Inflammatory macrophage treated with lipopolysaccharide for 1 hour (primary cell): ENCODE measurements at regions not wholly inside any gene's neighbourhood (a gene's known extent, or its start where the extent isn't known, plus 50 kb on each side); places are given as distances from the start of the nearest gene placed in this dataset.

Experiments
- DNase-seq, 2 donors: peaks; one replicate each; pipeline ENCODE4 v3.0.0-alpha.2; 2020 to 2022

DNA sequence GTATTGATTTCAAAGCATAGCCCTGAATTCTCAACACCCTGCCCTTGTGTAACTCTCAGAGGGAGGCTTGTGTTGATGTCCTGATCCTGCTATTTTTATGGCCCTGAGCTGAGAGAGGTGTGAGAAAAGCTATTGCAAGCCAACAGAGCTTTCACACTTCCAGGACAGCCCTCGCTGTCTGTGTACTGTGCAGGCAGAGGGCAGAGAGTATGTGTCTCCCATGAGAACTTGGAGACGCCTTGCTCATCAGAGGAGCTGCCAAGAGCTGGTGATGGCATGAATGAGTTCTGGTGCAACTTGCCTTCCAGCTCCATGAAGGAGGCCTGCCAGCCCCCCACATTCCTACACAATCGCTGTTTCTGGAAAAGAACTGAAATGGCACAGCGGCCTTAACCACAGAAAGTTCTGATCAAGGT, 144.1 kb upstream of the AJAP1 start:
- DNase-seq = no peak

DNA sequence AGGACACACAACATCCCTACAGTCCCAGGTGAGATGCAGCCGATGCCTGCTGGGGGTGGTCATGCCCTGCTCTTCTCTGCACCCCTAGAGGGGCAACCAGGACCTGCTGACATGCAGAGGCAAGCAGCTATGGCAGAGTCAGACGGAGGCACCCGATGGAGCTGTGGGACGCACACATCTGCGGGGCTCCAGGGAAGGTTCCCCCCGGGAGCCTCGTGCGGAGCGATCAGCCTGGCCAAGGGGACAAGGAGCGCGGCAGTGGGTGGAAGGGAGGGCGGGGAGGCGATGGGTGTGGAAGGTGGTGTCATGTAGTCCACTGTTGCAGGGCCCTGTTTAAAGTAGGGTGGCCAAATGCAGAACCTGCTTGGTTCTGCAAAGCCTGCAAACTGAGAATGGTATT, 143.0 kb upstream of the AJAP1 start:
- no peak for DNase-seq

DNA sequence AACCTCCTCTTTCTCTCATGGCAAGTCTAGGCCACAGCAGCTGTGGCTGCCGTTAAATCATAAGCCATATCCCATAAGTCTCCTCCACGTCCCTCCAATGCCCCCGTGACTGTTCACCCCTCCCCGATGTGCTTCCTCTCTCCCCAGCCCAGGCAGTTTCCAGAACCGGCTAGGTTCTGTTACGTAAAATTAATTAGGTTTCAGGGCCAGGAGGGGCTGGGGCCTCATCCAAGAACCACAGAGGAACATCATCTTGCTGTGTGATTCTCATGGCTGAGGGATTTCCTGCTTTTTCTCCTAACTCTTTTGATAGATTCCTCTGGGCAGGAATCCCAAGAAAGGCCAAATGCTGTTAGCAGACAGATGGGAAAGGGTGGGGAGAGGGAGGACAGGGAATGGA, 141.8 kb upstream of the AJAP1 start:
- no peak for DNase-seq

DNA sequence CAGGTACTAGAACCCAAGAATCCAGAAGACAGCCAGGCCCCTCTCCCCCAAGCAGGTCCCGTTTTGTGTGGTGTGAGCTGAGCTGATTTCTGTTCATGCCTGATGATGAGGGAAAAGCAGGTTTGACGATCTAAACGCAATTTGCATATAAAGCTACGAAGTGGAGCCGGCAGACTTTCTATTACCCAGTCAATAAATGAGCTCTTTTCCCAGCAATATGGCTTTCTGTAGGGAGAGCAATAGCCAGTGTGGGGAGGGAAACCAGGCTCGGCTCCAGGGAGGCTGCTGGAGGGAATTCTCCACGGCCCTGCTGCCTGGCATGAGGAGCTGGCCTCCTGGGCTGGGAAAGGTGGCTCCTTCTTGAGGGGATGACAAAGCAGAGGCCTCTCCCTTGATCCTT, 140.7 kb upstream of the AJAP1 start:
- DNase-seq = no peak

DNA sequence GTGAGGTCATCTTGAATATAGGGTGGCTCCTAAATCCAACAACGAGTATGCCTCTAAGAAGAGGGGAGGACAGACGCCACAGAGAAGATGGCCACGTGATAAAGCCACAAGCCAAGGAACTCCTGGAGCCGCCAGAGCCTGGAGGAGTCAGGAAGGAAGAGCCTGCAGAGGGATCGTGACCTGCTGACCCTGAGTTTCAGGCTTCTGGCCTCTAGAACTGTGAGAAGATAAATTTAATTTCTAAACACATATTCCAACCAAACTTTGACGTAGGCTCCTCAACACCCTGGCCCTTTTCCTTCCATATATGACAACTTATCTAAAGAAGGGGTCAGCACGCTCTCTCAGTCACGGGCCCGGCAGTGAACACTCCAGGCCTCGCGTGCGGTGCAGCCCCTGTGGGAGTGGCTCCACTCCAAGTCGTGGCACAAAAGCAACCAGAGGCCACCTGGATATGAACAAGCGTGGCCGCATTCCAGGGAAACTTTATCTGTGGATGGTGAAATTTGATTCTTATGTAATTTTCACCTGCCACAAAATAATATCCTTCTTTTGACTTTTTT, 138.6 kb upstream of the AJAP1 start:
- no peak for DNase-seq

DNA sequence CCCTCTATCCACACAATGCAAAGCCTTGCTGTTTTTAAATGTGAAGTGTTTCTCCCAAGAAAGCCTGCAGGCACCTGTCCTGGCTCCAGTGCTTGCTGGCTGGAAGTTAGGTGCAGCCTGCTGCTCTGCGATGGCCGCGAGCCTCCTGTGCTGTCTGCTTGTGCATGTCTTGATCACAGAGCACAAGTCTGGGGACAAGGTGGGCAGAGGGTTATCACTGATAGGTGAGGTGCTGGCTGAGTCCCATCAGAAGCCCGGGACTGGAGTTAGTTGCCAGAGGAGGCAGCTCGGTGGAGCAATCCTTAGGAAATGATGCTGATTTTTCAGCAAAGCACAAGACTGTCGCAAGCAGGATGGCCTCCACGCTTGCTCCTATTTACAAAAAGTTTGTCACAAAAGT, 137.8 kb upstream of the AJAP1 start:
- DNase-seq = no peak

DNA sequence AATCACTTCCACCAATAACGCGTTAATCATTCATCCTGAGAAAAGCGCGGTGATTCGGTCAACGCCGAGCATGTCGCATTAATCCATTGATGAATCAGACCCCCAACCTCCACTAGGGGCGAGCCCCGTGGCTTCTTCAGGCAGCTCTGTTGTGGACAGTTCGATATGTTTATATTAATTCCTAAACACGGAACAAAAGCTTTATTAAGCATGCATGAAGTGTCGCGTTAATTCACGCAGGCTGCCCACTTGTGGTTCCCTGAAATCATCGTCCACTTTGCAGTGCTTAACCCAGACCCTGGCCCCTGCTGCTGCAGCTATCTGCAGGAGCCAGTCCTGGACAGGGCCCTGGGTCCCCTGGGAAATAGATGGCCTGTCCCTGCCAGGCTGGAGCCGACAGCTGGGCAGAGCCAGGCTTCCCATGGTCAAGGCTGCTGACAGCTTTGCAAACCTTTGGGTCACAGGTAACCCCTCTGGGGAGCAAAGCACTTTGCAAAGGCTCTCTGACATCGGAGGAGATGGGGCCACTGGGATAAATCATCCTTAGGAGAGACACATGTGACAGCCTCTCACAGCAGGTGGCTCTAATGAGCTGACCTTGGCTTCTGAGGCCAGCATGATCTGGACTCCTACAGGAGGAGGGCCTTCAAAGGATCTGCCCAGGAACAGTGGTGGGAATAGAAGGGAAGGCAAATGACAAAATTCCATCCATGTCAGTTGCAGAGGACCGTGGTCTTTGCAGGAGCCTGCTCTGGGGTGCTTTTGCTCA, 137.0 kb upstream of the AJAP1 start:
- DNase-seq = no peak

DNA sequence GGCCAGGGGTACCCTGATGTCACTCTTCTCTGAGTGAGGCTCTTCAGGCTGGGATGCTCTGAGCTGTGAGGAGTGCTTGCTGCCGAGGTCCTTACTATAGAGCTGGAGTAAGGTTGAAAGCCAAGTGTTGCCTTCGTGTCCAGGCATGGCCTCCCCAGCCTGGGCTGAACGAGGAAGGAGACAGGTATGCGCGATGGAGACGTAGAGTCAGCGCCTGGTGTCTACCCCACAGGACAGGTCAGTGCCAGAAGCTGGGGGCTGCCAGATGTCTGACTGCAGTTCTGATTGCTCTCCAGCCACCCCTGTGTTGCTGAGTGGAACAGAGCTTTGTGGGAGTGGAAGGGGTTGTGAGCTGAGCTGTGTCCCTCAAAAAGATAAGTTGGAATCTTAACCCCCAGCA, 135.8 kb upstream of the AJAP1 start:
- no peak for DNase-seq

DNA sequence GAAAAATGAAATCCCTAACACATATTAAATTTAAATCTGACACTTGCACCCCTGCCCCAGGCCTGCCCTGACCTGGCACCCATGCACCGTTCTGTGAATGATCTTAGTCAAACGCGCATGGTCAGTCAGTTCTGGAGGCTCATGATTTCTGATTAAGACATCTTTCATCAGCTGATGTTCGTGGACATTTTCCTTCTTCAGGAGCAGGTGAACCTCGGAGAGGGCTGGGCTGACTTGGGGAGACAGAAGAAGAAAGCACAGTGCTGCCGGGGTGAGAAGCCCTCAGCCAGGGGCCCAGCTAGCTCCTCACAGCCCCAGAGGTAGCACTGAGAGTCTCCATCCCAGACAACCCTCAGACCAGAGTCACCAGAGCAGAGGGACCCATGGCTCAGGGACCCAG, 134.5 kb upstream of the AJAP1 start:
- DNase-seq = no peak

DNA sequence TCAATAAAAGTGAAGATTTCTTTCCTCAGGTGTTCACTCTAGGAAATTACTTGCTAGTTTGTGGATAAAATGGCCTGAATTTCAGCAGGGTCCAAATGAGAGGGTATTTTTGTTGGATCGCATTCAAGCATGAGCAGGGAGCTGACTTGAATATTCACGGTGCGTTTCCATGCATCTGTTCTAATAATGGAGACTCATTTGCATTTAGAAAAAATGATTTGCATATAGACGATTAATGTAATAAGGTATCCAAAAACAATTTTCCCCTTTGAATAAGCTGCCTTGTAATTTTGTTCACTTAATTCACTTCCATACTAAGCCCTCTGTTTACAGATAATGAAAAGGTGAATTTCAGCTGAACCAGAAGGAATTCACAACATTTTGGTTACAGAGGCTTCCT, 130.9 kb upstream of the AJAP1 start:
- no peak for DNase-seq

DNA sequence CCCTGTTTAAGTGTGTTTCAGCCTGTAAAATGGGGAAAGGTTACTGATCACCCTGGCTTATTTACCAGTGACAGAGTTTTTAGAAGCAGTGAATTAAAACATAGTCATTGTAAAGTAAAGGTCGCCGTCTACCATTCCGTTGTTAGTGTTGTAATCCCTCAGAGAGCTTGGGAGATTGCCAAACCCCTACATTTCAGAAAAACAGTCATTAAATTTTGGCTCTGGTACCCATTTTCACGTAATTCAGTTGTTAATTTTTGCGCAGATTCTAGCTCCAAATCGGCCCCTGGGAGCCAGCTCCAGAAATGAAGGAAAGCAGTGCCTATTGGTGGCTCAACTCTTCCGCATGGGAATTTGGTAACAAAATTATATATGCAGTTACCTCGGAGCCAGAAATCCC, 127.7 kb upstream of the AJAP1 start:
- no peak for DNase-seq

DNA sequence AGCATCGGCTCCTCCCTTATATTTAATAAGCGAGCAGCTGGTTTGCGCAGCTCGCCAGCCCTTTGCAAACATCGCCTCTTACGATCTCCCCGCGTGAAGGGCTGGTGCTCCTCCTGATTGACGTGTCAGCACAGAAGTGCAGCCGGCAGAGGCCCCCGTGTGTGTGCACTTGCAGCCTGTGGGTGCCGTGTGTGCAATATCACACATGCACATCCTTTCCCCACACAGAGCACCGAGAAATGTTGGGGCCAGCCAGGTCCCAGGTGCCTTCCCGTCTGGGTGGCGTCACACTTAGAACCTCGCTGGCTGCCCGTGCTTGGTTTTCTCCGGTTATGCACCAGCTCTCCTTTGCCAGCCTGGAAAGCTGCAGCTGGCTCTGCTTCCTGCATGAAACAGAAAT, 126.6 kb upstream of the AJAP1 start:
- no peak for DNase-seq

DNA sequence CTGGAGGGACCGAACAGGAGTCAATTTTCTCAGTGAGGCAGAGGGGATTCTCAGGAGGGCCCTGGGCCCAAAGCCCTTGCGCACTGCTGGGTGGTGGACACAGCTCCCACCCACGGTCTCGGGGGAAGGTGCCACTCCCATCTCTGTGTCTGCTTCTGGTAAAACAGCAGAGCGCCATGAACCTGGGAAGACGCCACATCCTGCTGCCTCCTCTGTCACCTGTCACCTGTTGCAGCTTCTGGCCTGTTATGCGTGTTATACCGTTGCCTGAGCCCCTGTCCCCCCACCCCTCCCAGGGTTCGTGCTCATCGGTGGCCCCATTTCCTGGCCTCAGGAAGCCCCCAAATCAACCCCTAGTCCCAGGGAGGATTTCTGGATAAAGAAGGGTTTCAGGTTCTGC, 125.8 kb upstream of the AJAP1 start:
- no peak for DNase-seq

DNA sequence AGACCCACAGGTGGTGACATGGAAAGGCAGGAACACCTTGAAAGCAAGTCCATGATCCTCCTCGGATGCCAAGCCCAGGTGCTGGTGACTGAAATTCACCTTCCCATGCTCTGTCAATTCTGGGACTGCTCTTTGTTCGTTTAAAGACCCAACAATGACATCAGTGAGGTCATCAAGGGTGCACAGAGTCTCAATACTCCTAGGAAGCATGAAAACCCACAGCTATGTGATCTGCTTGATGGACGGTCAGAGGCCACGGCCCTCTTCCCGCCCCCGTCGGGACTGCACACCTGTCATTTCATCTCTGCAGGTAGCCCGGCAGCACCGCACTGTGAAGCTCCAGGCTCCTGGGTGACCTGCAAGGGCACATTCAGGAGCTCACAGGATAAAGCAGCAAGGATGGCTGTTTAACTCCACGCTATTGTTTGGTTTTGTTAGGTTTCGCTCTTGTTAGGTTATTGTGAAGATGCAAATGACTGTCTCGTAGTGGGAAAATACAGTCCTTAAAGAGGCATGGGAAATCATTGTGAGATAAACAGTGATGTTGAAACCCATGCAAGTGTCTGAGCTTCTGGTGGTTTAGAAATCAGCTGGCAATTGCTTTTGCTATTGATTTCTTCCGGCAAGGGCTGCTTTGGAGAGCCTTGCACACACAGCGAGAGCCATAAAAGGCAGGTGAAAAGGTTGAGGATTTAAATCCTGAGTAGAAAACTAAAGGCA, 124.8 kb upstream of the AJAP1 start:
- DNase-seq = no peak

DNA sequence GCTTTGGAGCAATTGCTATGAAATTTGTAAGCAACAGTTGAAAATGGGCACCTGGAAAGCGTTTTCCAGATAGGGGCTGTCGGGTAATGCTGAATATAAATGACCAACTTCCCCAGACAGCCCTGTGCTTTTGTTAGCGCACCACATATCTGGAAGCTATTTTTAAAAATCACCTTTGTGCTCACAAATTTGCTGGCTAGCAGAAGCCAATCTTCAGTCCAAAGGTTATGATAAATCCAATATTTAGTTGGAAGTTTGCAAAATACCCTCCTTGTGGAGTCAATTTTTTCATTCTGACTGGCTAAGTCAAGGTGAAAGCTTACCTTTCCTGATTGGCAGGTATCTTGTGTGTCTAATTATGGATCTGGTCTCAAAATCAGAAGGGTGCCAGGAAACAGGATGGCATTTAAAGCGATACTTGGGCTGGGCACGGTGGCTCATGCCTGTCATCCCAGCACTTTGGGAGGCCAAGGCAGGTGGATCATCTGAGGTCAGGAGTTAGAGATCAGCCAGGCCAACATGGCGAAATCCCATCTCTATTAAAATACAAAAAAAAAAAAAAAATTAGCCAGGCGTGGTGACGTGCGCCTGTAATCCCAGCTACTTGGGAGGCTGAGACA, 124.1 kb upstream of the AJAP1 start:
- no peak for DNase-seq

DNA sequence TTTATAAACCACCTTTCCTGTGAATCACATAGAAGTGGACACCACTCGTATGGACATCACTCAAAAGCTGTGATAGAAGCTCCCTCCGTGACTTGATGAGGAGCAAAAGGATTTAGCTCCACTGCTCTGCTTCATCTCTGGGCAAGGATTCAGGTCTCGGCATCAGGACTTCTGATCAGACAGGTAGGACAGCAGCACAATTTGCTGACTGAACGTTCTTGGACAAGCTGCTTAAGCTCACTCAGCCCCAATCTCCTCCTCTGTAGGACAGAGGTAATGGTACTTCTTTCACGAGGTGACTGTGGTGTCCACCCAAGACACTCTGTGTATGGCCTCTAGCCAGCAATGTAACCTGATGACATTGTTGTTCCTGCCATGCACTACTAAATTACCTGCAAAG, 122.6 kb upstream of the AJAP1 start:
- DNase-seq = no peak

DNA sequence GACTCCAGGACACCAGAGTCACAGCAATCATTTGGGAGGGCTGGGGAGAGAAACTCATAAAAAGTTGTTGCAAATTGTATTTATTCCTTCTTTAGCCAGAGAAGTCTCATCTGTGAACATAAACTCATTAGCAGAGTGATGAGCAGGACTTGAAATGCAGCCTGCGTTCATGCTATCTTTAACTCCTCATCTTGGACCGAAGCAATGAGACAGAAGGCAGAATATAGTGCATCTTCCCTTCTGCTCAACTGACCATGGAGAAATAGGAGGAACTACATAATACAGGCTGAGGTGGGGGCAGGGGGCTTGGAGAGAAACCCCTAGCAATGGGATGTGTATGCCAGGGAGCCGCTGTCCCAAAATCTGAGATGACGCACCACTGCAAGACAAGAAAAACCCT, 121.8 kb upstream of the AJAP1 start:
- no peak for DNase-seq

DNA sequence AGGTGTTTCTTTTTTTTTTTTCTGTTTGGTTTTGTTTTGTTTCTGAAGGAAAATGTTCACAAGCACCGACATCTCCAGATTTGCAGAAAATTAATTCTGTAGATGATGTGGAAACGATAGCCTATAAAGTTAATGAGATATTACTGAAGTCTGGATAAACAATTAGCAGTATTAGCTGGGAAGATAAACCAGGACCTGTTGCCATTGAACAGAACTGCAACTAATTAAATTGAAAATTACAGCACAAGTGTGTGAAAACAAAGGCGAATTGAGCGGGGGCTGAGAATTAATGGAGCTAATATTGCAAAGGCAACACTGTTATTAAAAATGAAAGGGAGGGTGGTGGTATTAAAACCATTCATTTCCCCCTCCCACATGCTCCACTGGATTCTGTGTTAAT, 107.5 kb upstream of the AJAP1 start:
- no peak for DNase-seq

DNA sequence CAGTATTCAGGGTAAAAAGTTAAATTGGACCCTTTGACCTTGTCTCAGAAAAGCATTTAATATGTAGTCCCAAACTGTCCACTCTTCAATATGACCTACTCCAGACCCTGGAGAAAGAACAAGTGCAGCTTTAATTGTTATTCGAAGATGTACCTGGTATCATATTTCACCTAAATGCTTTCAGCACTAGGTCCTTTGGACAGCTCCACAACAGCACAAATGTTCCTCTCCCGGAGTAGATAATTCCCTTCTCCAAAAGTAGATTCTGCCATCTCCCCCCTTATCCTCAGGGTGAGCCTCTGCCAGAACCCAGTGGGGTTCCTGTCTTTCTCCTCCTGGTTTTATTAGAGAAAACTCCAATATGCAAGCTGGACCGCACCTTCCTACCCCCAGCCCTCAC, 104.5 kb upstream of the AJAP1 start:
- DNase-seq = no peak

DNA sequence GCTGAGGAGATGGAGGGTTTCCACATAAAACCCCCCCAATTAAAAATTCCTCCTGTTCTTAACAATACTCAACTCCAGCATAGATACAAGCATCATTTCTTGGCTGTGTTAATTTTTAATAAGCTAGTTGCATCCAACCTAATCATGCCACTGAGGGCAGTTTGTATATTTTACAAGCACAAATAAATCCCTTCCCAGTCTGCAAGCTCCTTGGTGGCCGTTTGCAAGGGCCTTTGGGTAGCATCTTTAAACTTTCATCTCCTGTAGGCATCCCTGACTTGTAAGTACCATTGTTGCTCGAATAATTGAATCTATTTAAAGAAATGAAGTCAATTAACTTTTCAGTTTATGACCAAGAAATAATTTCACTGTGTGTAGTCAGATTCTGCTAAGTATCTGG, 103.5 kb upstream of the AJAP1 start:
- no peak for DNase-seq

DNA sequence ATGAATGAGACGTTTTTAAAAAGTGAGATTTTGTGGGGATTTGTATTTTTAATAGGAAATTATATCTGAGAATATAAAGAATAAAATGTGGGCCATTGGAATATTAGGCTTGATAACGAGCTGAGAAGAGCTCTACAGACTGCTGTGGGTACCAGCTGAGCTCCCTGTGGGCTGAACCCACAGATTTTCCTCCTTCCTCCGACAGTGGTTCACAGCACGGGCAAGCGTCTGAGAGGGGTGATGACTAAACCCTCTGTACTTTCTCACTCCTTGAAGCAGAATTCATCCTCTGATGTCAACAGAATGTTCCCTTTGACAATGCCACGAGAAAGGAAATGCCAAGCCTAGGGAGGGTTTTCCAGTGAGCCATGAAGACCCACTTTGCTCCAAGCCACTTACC, 102.7 kb upstream of the AJAP1 start:
- DNase-seq = no peak

DNA sequence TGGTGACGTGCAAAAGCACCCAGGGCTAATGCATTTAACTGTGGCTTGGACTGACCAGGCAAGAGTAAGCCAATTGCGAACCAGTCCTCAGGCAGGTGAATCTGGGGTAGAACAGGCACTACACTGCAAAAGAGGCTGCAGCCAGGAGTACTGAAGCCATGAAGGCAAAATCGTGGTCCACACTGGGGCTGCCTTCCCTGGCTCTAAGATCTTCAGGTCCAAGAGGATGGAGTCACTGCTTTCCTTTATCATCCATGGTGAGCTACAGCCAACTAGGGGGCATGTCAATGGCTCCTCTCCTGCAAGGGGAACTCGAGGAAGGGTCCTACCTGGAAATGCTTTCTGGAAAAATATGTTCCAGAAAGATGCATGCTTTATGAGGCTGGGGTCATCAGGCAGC, 100.6 kb upstream of the AJAP1 start:
- no peak for DNase-seq

DNA sequence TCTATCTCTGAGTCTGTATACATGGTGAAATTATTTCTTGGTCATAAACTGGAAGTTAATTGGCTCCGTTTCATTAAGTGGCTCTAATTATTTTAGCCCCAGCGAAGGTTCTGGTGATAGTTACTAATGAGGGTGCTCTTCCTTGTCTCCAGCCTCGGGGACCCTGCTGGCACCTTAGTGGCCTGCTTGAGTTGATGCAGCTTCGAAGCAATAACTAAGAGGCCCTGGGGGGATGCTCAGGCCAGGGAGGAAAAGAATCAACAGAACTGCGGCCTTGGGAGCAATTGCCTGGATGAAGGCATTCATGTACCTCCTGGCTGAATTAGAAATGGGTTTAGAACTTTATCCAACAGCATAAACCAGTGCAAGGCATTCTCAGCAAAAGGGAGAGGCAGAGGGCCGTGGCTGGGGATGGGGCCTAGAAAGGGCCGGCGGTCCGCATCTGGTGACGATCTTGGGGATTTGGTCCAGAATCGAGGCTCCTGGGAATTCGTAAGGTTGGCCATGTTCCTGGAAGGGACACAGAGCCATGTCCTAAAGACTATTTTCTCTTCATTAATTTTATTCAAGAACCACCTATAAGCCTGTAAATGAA, 100.0 kb upstream of the AJAP1 start:
- no peak for DNase-seq

DNA sequence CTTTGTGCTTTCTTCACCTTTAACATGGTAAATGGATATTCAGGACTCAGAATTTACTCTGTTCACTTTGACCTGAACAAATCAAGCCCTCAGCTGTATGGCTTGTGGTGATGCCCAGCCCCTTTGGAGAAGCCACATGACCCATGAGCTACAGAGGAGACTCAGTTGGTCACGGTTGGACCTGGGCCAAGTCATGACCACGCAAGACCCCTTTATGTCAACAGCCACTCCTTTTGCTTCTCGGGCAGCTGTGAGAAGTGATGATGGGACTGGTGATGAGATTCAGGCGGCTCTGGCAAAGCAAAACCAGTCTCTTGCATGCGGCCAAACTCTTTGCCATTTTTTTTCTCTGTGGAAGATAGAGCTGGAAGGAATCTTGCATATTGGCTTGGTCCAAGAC, 96.5 kb upstream of the AJAP1 start:
- no peak for DNase-seq
